ENCODE measurements at regions not wholly inside any gene's neighbourhood (a gene's known extent, or its start where the extent isn't known, plus 50 kb on each side); places are given as distances from the start of the nearest gene placed in this dataset.

DNA sequence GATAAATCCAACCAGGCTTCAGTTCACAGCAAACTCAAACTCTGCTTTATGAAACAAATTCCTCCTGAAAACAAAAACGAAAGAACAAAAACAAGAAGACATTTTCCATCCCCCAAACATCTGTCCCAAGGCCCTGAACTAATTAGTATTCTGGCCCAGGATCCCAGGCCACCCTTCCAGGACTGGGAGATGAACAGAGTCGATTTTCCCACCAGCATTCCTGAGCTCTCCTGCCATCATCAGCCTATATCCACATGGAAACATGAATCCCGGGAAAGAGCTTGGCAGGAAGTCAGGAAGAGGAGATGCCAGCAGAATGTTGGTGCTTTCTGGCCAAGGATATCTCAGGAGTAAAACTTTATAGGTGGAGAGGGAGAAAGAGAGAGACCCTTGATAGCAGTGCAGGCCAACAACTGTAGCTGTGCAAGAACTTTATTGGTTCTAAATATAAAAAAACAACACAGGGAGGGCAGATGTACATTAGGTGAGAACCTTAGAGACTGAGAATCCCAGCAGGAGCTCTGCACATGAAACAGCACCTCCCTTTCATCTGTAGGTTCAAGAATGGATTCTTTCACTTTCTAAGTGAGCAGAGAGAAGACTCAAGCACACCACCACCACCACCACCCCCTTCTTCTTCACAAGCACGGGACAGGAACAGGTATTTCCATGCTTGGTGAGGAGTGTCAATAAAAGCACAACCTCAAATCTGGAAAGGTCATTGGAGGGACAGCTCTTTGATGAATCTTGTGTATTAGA, 190.7 kb upstream of the TAS2R1 start:
- no CpG with 5 or more reads among the region's 4 CpGs for WGBS (ENCODE audit: extremely low coverage, insufficient read length, low lambda C conversion rate)
- Histone ChIP-seq H4K5ac (ENCODE audit: insufficient read length, low read depth, low read length) (no peak overlapping the region), H3K14ac (ENCODE audit: insufficient read depth, low read length) (no peak overlapping the region), H3K9me3 (ENCODE audit: control insufficient read depth, low read depth, low read length) (no peaks in the 10 kb centered on the region), H3K27me3 (ENCODE audit: insufficient read depth, low read length) (no peaks in the 10 kb centered on the region; the same call in 1 of the 2 replicates), H2AK5ac (ENCODE audit: insufficient read length, low read length) (no peak overlapping the region), H3K23me2 (ENCODE audit: insufficient read length, low read depth, low read length, poor library complexity, severe bottlenecking) (no peaks in the 10 kb centered on the region), H2BK120ac (ENCODE audit: low read depth, low read length, poor library complexity, severe bottlenecking) (no peak overlapping the region), H2BK12ac (ENCODE audit: insufficient read length, low read depth, low read length) (no peak overlapping the region), H3K18ac (ENCODE audit: insufficient read length, low read depth, low read length) (no peak overlapping the region), H3T11ph (ENCODE audit: low read length) (no peak overlapping the region), H4K20me1 (ENCODE audit: control insufficient read depth, insufficient read depth, insufficient read length) (no peaks in the 10 kb centered on the region), H2BK15ac (ENCODE audit: low read depth, low read length) (no peak overlapping the region), H3K79me2 (ENCODE audit: insufficient read depth, low read length) (no peaks in the 10 kb centered on the region), H2BK20ac (ENCODE audit: low read depth, low read length, poor library complexity, severe bottlenecking) (no peak overlapping the region), H3K9ac (ENCODE audit: extremely low read depth, insufficient read length, low read length) (no peak overlapping the region), H3K56ac (ENCODE audit: insufficient read length, low read depth, low read length) (no peak overlapping the region), H3K23ac (ENCODE audit: insufficient read length, low read depth, low read length) (no peak overlapping the region), H3K79me1 (ENCODE audit: insufficient read depth, low read depth, low read length, poor library complexity, severe bottlenecking) (no peaks in the 10 kb centered on the region), H3K4me1 (ENCODE audit: insufficient read depth, low read length) (no peaks in the 10 kb centered on the region), H4K8ac (replicated peaks; ENCODE audit: insufficient read length, low read depth, low read length) (no peak overlapping the region), H3K27ac (ENCODE audit: insufficient read length, low read depth, low read length) (no peak overlapping the region), H3K4ac (ENCODE audit: low read depth, low read length) (no peak overlapping the region), H4K91ac (ENCODE audit: insufficient read length, low read depth, low read length) (no peak overlapping the region), H2AFZ (ENCODE audit: low read length) (no peak overlapping the region), H3K4me2 (ENCODE audit: insufficient read depth, insufficient read length, low read length) (no peak overlapping the region), H2BK5ac (ENCODE audit: insufficient read length, low read length) (no peak overlapping the region)
- Mint-ChIP-seq H3K27me3 (ENCODE audit: low read depth) (0 out of 2 replicates have a peak, but pooled peaks cover 2% of the 10 kb centered on the region), H3K27ac (peak overlapping the region in 1 of 3 experiments; percentile 13; a peak in 1 of 7 replicates), H3K36me3 (ENCODE audit: insufficient read depth in 1 of 3, low read depth in 3 of 3) (no peaks in the 10 kb centered on the region), H3K4me1 (no peaks in the 10 kb centered on the region; a peak in 2 of 4 replicates), H3K9me3 (no peaks in the 10 kb centered on the region; a peak in 1 of 5 replicates), H3K4me3 (no peak overlapping the region)
- no peak for DNase-seq
- TF ChIP-seq, protein P1, sequence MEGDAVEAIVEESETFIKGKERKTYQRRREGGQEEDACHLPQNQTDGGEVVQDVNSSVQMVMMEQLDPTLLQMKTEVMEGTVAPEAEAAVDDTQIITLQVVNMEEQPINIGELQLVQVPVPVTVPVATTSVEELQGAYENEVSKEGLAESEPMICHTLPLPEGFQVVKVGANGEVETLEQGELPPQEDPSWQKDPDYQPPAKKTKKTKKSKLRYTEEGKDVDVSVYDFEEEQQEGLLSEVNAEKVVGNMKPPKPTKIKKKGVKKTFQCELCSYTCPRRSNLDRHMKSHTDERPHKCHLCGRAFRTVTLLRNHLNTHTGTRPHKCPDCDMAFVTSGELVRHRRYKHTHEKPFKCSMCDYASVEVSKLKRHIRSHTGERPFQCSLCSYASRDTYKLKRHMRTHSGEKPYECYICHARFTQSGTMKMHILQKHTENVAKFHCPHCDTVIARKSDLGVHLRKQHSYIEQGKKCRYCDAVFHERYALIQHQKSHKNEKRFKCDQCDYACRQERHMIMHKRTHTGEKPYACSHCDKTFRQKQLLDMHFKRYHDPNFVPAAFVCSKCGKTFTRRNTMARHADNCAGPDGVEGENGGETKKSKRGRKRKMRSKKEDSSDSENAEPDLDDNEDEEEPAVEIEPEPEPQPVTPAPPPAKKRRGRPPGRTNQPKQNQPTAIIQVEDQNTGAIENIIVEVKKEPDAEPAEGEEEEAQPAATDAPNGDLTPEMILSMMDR (conservative IDR thresholded peaks at IDR 0.05) = no peak
